ENCODE measurements at regions not wholly inside any gene's neighbourhood (a gene's known extent, or its start where the extent isn't known, plus 50 kb on each side); places are given as distances from the start of the nearest gene placed in this dataset.

GRCh38 chr2:212842544-212843185, 304.1 kb upstream of the ERBB4 start (continued):
- TF ChIP-seq STAT6 (CRISPR knock-in tag; IDR thresholded peaks at IDR 0.05) (no peak), ATF1 (CRISPR knock-in tag; IDR thresholded peaks at IDR 0.05) (no peak), ATF1 (tag; IDR thresholded peaks at IDR 0.05) (no peak), RFX5 (IDR thresholded peaks at IDR 0.05; ENCODE audit: low read depth, low read length) (no peak), CBX5 (IDR thresholded peaks at IDR 0.05; ENCODE audit: borderline replicate concordance, low read depth) (no peak)

- no TSS peak for BruUV-seq (replicated peaks)
- no peaks in the 10 kb centered on the region for H4K20me1 ChIP-seq (replicated peaks; ENCODE audit: control insufficient read depth, insufficient read depth, low read length)
- no peak for FAIRE-seq
- H2AFZ ChIP-seq (ENCODE audit: low read depth, low read length), result no peak overlapping the region
- H3K36me3 ChIP-seq (ENCODE audit: control insufficient read depth, insufficient read depth, low read length), result no peaks in the 10 kb centered on the region
- ChIA-PET POLR2A (no interaction called here), CTCF (ENCODE audit: low intra/inter-chr PET ratio) (no interaction called here)
- no peaks in the 10 kb centered on the region for H3K9me1 ChIP-seq (ENCODE audit: control insufficient read depth, insufficient read depth, low read length)
- no peaks in the 10 kb centered on the region for H3K4me1 ChIP-seq (replicated peaks in 1 of 2; ENCODE audit: control insufficient read depth in 2 of 2, insufficient read depth in 2 of 2, low read length in 2 of 2)
- H3K4me3 ChIP-seq, result no peak overlapping the region
- no peaks in the 10 kb centered on the region for H3K79me2 ChIP-seq (ENCODE audit: control insufficient read depth, insufficient read depth, low read length)
- no peaks in the 10 kb centered on the region for H3K9me3 ChIP-seq (replicated peaks; ENCODE audit: control insufficient read depth, insufficient read depth, low read depth, low read length)
- no peak for DNase-seq (ENCODE audit: extremely low read depth in 1 of 4, low spot score in 3 of 4)
- intact Hi-C loops (cut with micrococcal nuclease), result no loop called here
- no peak overlapping the region for H3K4me2 ChIP-seq (ENCODE audit: insufficient read depth, low read length)
- H3K27me3 ChIP-seq (ENCODE audit: control insufficient read depth in 2 of 2, insufficient read depth in 2 of 2, low read length in 2 of 2), result no peaks in the 10 kb centered on the region
- no peak overlapping the region for H3K27ac ChIP-seq (ENCODE audit: extremely low read depth, low read depth, low read length)
- in situ Hi-C loops (cut with MboI), result no loop called here
- no peak overlapping the region for H3K9ac ChIP-seq (ENCODE audit: insufficient read depth in 1 of 2, low read depth in 2 of 2, low read length in 2 of 2)
- WGBS (ENCODE audit: insufficient coverage, low coverage, missing lambda C conversion rate), result 3% methylated on average over 6 of the region's 8 CpGs
- ATAC-seq, result no peak
- TF ChIP-seq ASH1L (IDR thresholded peaks at IDR 0.05; ENCODE audit: borderline replicate concordance, low read depth, partially characterized antibody) (no peak), ZNF175 (CRISPR knock-in tag; IDR thresholded peaks at IDR 0.05; ENCODE audit: low read depth) (no peak), TGIF2 (CRISPR knock-in tag; IDR thresholded peaks at IDR 0.05) (no peak), RNF219 (CRISPR knock-in tag; IDR thresholded peaks at IDR 0.05) (no peak), MCM7 (IDR thresholded peaks at IDR 0.05) (no peak), MAFG (tag; conservative IDR thresholded peaks at IDR 0.05) (no peak), IRF9 (tag; IDR thresholded peaks at IDR 0.05) (no peak), FOXJ2 (tag; IDR thresholded peaks at IDR 0.05) (no peak), HIVEP1 (CRISPR knock-in tag; IDR thresholded peaks at IDR 0.05) (no peak), SRSF3 (IDR thresholded peaks at IDR 0.05; ENCODE audit: insufficient read depth, low read length) (no peak)
Measured at GRCh38 chr2:212841460-212841859, 302.9 kb upstream of the ERBB4 start.

All from K562 (cell line).